K562 (cell line): ENCODE measurements at regions not wholly inside any gene's neighbourhood (a gene's known extent, or its start where the extent isn't known, plus 50 kb on each side); places are given as distances from the start of the nearest gene placed in this dataset.

ENCODE experiments used
- ATAC-seq: fragments of 200-7000 bp; cut with Tn5 transposase; 3 replicates; pipeline ENCODE4 v1.9.1; 2020; ENCODE audit warnings: moderate library complexity
- BruUV-seq: library from RNA; stranded (reverse); fragments of 400-500 nt; replicated peaks from 2 replicates; lab custom pipeline; 2021; lab: Mats Ljungman, UMichigan
- CTCF ChIA-PET: fragments of 300-600 bp; formaldehyde crosslinking; extraction: SDS; loops from one replicate; lab custom pipeline; 2021; ENCODE audit warnings: low intra/inter-chr PET ratio; lab: Yijun Ruan, JAX
- POLR2A ChIA-PET: fragments of 300-600, 350-650 bp; sonication (Branson Sonifier 250); formaldehyde crosslinking; extraction: SDS; loops from one replicate; lab custom pipeline; 2021; ENCODE audit warnings: antibody characterized with exemption, inconsistent platforms; lab: Yijun Ruan, JAX
- DNase-seq, 4 experiments: peaks; one replicate each; pipeline versions ENCODE4 v3.0.0 to v3.0.0-alpha.2; 2011 to 2018; ENCODE audit warnings: low spot score in 3 of 4, mixed read lengths in 3 of 4; ENCODE audit errors: extremely low read depth in 1 of 4
- FAIRE-seq: peaks from 2 replicates; lab custom pipeline; 2011; peaks lifted over from hg19 to GRCh38; lab: Jason Lieb, UNC
- H2AFZ ChIP-seq: 2 replicates; pipeline ENCODE4 v1.6.0; 2011; ENCODE audit warnings: low read depth, low read length, control low read depth, inconsistent platforms
- H3K27ac ChIP-seq: fragments of 200-600 bp; 3 replicates; pipeline ENCODE4 v1.8.0; 2011; ENCODE audit warnings: low read depth, mild to moderate bottlenecking, control low read depth, inconsistent platforms, low read length, moderate library complexity, mixed read lengths; ENCODE audit errors: extremely low read depth
- H3K27me3 ChIP-seq, 2 experiments: fragments of 300-600 bp in 1 of 2; 2 replicates in 1 of 2; 3 replicates in 1 of 2; pipeline versions ENCODE4 v1.6.0 to v1.8.0; 2011; ENCODE audit warnings: inconsistent platforms in 2 of 2, low read length in 2 of 2, mild to moderate bottlenecking in 1 of 2, mixed read lengths in 1 of 2, moderate library complexity in 1 of 2; ENCODE audit not compliant: control insufficient read depth in 2 of 2, insufficient read depth in 2 of 2
- H3K36me3 ChIP-seq: fragments of 300-600 bp; 3 replicates; pipeline ENCODE4 v1.8.0; 2011; ENCODE audit warnings: mild to moderate bottlenecking, low read length, inconsistent platforms; ENCODE audit not compliant: control insufficient read depth, insufficient read depth
- H3K4me1 ChIP-seq, 2 experiments: fragments of 200-600 bp in 1 of 2; replicated peaks in 1 of 2; 2 replicates in 1 of 2; 3 replicates in 1 of 2; pipeline versions ENCODE4 v1.5.1 to v1.8.0; 2011; ENCODE audit warnings: inconsistent platforms in 2 of 2, low read length in 2 of 2, mild to moderate bottlenecking in 1 of 2, mixed read lengths in 1 of 2, moderate library complexity in 1 of 2; ENCODE audit not compliant: control insufficient read depth in 2 of 2, insufficient read depth in 2 of 2
- H3K4me2 ChIP-seq: 2 replicates; pipeline ENCODE4 v1.6.1; 2011; ENCODE audit warnings: low read length, control low read depth, inconsistent platforms, mixed read lengths; ENCODE audit not compliant: insufficient read depth
- H3K4me3 ChIP-seq: fragments of 200-600 bp; sonication (generic), shearing (Covaris generic); 2 replicates; pipeline ENCODE4 v1.5.1; 2016; ENCODE audit warnings: control low read depth, inconsistent platforms
- H3K79me2 ChIP-seq: fragments of 200-600 bp; 3 replicates; pipeline ENCODE4 v1.8.0; 2011; ENCODE audit warnings: low read length, inconsistent platforms; ENCODE audit not compliant: control insufficient read depth, insufficient read depth
- H3K9ac ChIP-seq, 2 experiments: 2 replicates each; pipeline versions ENCODE4 v1.6.0 to v1.6.1; 2011; ENCODE audit warnings: low read depth in 2 of 2, low read length in 2 of 2, control low read depth in 1 of 2, inconsistent platforms in 1 of 2, mild to moderate bottlenecking in 1 of 2, mixed read lengths in 1 of 2; ENCODE audit not compliant: insufficient read depth in 1 of 2
- H3K9me1 ChIP-seq: one replicate; pipeline ENCODE4 v1.6.0; 2011; ENCODE audit warnings: inconsistent platforms, mild to moderate bottlenecking, low read length, moderate library complexity; ENCODE audit not compliant: control insufficient read depth, insufficient read depth
- H3K9me3 ChIP-seq: replicated peaks from 2 replicates; pipeline ENCODE4 v1.5.1; 2011; ENCODE audit warnings: low read depth, low read length, inconsistent platforms; ENCODE audit not compliant: control insufficient read depth, insufficient read depth
- H4K20me1 ChIP-seq: replicated peaks from 2 replicates; pipeline ENCODE4 v1.6.1; 2011; ENCODE audit warnings: low read length, inconsistent platforms, mixed read lengths; ENCODE audit not compliant: control insufficient read depth, insufficient read depth
- CEBPB ChIP-seq: fragments of 450-650 bp; IDR thresholded peaks from 2 replicates; pipeline ENCODE4 v1.6.1; 2016; ENCODE audit warnings: missing genetic modification characterization, missing compliant biosample characterization
- CEBPG ChIP-seq, 3 experiments: fragments of 200-800 bp in 1 of 3; sonication (Bioruptor generic) in 1 of 3; sonication (generic) in 1 of 3; formaldehyde crosslinking in 1 of 3; IDR thresholded peaks in 2 of 3; conservative IDR thresholded peaks in 1 of 3; 2 replicates each; pipeline versions ENCODE4 v1.6.1 to v1.8.0; 2016 to 2022; ENCODE audit warnings: missing compliant biosample characterization in 2 of 3, missing genetic modification characterization in 2 of 3, mild to moderate bottlenecking in 1 of 3, missing genetic modification reagents in 1 of 3
- CHD4 ChIP-seq: fragments of 200-600 bp; sonication (generic); IDR thresholded peaks from 3 replicates; pipeline ENCODE4 v1.6.1; 2012; ENCODE audit warnings: low read depth, mild to moderate bottlenecking, mixed read lengths, low read length, inconsistent platforms; ENCODE audit not compliant: insufficient read depth, insufficient replicate concordance, poor library complexity, severe bottlenecking
- OTX1 ChIP-seq: fragments of 450-650 bp; formaldehyde crosslinking; IDR thresholded peaks from 2 replicates; pipeline ENCODE4 v1.4.0; 2022; ENCODE audit warnings: mild to moderate bottlenecking
- WGBS: fragments of 100-300 bp; shearing (Covaris generic); methylation state at CpG from one replicate; pipeline ENCODE4 v1.1.6; 2016; ENCODE audit warnings: low coverage, mixed read lengths; ENCODE audit not compliant: insufficient coverage; ENCODE audit errors: missing lambda C conversion rate; 5-methylcytosine and 5-hydroxymethylcytosine counted together
- in situ Hi-C: fragments of 300-500 bp; cut with MboI; formaldehyde crosslinking; loops from 4 replicates; pipeline ENCODE4 v1.15.0; 2018; ENCODE audit warnings: inconsistent platforms, mixed read lengths
- intact Hi-C: fragments of 100-400 bp; cut with micrococcal nuclease; formaldehyde crosslinking; loops from 2 replicates; pipeline ENCODE4 v1.14.2; 2022

DNA sequence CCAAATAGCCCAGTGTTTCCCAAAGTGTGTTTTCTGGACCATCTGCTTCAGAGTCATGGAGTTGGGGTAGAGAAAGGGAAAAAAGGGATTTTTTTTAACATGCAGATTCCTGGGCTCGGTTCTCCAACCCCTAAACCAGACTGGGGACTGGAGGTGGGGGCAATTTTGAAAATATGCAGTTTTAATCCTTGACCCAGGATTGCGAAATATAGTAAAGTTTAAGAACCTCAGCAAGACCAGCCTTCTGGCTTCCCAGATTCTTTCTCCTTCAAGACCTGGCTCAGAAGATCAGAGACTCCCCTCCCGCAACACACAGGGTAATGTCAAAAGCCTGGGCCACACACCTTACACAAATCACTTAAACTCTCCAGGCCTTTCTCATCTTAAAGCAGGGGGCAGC, 150.1 kb downstream of the PAH start:
- no peaks in the 10 kb centered on the region for H3K9me3 ChIP-seq
- no peak overlapping the region for H3K9ac ChIP-seq
- FAIRE-seq: no peak
- WGBS: 14% methylated on average over 3 of the region's 3 CpGs
- no peaks in the 10 kb centered on the region for H4K20me1 ChIP-seq
- no peak overlapping the region for H3K4me3 ChIP-seq
- H3K36me3 ChIP-seq: no peaks in the 10 kb centered on the region
- ATAC-seq: no peak
- no peaks in the 10 kb centered on the region for H3K79me2 ChIP-seq
- H3K27me3 ChIP-seq: peaks cover 0 to 3% of the 10 kb centered on the region in 2 experiments; a peak in 1 of 5 replicates
- BruUV-seq: no TSS peak
- H3K4me2 ChIP-seq: no peak overlapping the region
- H3K4me1 ChIP-seq: no peaks in the 10 kb centered on the region
- intact Hi-C loops: loop anchor here (5.0 to 10.0 kb wide), 2 partner anchors 595 to 672 kb away; no protein-coding TSS in a partner anchor
- no peak for DNase-seq
- ChIA-PET POLR2A (no interaction called here), CTCF (no interaction called here)
- H3K27ac ChIP-seq: no peak overlapping the region
- H3K9me1 ChIP-seq: no peaks in the 10 kb centered on the region
- in situ Hi-C loops: no loop called here
- H2AFZ ChIP-seq: no peak overlapping the region
- TF ChIP-seq OTX1 (CRISPR knock-in tag) (no peak), CEBPG (CRISPR knock-in tag; IDR thresholded peaks at IDR 0.05) (no peak), CEBPG (tag; conservative IDR thresholded peaks at IDR 0.05 in 1 of 2, IDR thresholded peaks at IDR 0.05 in 1 of 2) (peak in 1 of 2 experiments; percentile 62; a peak in 2 of 4 replicates), CEBPB (peak; percentile 51)

DNA sequence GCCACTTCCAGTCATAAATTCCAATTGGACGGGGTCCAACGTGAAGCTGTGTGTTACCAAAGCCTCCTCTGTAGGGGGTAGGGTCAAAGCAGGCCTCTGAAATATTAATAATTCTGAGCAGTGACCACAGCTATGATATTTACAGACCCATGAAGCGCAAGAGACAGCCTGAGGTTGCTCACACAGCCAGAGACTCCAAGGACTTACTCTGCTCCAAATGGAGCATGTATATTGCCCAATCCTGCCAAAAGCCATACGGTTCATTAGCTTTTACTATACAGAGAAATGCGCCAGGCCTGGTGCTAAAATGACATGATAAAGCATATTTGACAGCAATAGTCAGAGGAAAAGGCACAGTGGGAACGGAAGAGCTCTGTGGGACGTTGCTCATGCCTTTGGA, 151.3 kb downstream of the PAH start:
- peaks cover 0 to 3% of the 10 kb centered on the region in 2 experiments; a peak in 1 of 5 replicates for H3K27me3 ChIP-seq
- no TSS peak for BruUV-seq
- WGBS: 3% methylated on average over 7 of the region's 7 CpGs
- H2AFZ ChIP-seq: no peak overlapping the region
- DNase-seq (no peak), FAIRE-seq (no peak), ATAC-seq (no peak)
- H4K20me1 ChIP-seq: no peaks in the 10 kb centered on the region
- no peak overlapping the region for H3K9ac ChIP-seq
- no peak overlapping the region for H3K4me3 ChIP-seq
- H3K4me1 ChIP-seq: no peaks in the 10 kb centered on the region
- in situ Hi-C loops: no loop called here
- H3K27ac ChIP-seq: no peak overlapping the region
- no peaks in the 10 kb centered on the region for H3K9me3 ChIP-seq
- no peak overlapping the region for H3K4me2 ChIP-seq
- intact Hi-C loops: loop anchor here (5.0 to 10.0 kb wide), 2 partner anchors 593 to 671 kb away; no protein-coding TSS in a partner anchor
- no peak for TF ChIP-seq CHD4
- no peak for TF ChIP-seq CEBPG (CRISPR knock-in tag; IDR thresholded peaks at IDR 0.05)
- TF ChIP-seq CEBPG (tag; conservative IDR thresholded peaks at IDR 0.05 in 1 of 2, IDR thresholded peaks at IDR 0.05 in 1 of 2): 0 out of 4 replicates have a peak, but pooled peaks of 1 of the 2 experiments have one; percentile 29
- no peaks in the 10 kb centered on the region for H3K79me2 ChIP-seq
- ChIA-PET POLR2A (no interaction called here), CTCF (no interaction called here)
- H3K9me1 ChIP-seq: no peaks in the 10 kb centered on the region
- no peaks in the 10 kb centered on the region for H3K36me3 ChIP-seq
